ENCODE measurements at regions not wholly inside any gene's neighbourhood (a gene's known extent, or its start where the extent isn't known, plus 50 kb on each side); places are given as distances from the start of the nearest gene placed in this dataset.

DNA sequence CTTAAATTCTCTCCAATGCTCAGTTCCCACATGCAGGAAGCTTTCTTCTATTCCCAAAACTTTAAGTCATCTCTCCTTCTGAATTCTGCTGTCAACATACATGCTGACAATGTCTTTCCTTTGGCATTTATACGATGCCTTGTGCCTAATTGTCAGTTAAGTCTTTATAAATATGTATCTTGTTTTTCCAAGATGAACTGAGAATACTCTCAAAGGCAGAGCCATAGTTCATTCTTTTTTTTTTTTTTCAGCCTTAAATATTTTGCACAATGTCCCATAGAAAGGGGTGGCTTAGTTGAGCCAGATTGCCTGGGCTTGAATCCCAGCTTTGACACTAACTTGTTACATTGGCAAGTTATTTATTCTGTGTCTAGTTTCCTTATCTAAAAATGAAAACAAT is 210.6 kb downstream of the QDPR start:
- intact Hi-C loops (cut with micrococcal nuclease): no loop called here

DNA sequence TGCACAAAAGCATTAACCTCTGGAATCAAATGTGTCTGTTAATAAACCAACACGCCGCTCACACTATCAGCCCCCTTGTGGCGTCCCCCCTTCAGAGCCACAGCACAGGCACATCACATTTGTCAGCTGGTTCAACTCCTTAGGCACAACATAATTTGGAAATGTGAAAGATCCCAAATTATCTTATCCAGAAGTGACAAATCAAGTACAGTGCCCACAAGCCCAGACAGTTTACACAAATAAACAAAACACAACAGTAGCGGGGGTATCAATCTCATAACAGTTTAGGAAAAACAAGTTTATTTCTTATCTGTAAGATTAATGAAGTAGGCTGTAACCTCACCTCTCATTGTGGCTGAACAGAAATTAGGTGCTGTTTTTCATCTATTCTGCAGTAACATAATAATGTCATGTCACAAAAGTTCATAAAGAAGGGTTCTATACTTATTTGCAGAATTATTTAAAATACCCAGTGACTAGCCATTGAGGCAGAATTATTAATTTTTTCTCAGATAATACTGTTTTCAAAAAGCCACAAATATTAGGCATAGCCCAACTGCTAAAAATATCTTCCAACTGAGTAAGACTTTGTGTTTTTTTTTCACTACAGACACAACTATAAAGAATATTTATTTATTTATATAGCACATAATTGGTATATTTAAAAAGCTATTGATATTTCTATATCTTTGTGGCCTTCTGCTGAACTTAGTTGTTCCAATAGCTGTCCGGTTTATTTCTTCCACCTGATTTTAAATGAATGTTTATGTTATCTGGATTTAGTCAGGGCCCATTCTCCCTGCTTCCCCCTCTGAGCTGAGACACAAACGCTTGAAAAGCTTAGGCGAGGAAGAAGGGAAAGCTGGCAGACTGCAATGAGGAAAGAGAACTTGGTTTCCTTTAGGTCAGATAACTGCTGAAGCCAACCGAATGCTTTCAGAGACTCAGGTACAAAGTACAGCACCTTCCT is 214.7 kb downstream of the QDPR start:
- intact Hi-C loops (cut with micrococcal nuclease): no loop called here

DNA sequence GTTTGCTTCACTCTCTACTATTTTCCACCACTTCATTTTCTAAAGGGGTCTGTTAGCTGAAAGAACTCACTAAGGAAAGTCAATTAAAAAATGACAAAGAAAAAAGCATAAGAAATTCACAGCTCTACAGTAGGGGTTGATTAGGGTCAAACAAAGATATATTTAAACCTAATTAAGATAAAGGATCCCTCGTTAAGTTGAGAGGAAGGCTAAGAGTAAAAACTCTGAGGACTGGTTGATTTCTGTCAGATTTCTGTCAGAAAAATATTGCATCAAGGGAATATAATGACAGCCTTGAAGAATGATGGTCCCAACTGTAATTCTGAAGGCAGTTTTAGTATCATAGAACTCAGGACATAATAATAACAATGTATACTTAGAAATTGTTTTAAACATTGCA is 218.0 kb downstream of the QDPR start:
- intact Hi-C loops (cut with micrococcal nuclease): no loop called here

DNA sequence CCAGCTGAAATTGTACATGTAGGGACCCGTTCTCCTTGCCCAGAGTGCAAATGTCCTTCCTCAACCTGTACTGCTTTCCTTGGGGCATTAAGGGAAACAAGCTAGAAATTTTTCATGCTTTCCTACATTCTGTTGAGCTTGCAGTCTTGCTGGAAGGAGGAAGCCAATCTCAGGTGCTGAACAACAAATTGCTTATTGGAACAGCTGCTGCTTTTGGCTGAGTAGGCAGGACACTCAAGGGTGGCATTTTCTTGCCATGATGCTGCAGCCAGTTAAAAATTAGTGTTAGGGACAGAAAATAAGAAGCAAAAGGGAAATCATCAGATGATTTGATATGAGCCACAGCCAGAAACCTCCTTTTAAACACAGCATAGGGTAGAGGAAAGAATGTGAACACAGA is 223.7 kb downstream of the QDPR start:
- intact Hi-C loops (cut with micrococcal nuclease): no loop called here

DNA sequence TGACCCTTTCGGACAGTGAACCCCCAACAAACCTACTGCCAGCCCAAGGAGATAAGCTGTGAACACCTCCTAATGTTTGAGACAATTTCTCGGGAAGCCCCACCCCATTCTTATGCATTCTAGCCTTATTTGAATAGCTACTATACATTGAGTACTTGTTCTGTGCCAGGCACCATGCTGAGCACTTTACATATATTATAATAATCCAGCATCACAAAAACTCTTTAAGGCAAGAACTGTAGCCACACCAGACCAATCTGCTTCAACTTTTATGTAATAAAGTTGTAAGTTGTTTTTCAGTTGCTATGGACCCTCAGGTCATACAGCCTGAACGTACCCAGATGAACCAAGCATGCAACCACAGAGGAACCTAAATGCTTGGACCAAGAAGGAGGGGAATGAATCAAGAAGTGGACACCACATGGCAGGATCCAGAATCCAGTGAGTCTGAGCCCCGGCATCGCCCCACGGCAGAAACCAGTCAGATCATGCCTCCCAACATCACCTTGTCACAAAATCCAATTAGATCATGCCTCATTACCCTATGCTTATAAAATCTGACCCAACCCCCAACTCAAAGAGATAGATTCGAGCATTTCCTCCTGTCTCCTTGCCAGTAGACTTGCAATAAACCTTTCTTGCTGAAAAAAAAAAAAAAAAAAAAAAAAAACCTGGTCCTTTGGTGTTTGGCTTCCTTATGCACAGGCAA is 225.0 kb downstream of the QDPR start:
- intact Hi-C loops (cut with micrococcal nuclease): no loop called here

DNA sequence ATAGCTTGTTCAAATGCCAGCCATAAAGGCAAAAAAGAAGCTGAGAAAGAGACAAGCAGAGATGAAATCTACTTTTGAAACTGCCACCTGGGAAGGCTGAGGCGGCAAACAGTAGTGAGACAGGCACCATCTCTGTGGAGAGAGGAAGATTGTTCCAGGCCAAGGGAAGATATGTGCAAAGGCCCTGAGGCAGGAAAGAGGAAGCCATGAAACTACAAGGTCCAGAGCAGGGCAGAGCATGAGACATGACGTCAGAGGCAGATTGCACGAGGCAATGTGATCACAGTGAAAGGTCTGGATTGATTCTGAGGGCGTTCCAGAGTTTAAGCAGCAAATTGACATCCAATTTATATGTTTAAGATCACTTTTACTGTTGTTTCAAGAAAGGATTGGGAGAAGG is 226.1 kb downstream of the QDPR start:
- intact Hi-C loops (cut with micrococcal nuclease): no loop called here

DNA sequence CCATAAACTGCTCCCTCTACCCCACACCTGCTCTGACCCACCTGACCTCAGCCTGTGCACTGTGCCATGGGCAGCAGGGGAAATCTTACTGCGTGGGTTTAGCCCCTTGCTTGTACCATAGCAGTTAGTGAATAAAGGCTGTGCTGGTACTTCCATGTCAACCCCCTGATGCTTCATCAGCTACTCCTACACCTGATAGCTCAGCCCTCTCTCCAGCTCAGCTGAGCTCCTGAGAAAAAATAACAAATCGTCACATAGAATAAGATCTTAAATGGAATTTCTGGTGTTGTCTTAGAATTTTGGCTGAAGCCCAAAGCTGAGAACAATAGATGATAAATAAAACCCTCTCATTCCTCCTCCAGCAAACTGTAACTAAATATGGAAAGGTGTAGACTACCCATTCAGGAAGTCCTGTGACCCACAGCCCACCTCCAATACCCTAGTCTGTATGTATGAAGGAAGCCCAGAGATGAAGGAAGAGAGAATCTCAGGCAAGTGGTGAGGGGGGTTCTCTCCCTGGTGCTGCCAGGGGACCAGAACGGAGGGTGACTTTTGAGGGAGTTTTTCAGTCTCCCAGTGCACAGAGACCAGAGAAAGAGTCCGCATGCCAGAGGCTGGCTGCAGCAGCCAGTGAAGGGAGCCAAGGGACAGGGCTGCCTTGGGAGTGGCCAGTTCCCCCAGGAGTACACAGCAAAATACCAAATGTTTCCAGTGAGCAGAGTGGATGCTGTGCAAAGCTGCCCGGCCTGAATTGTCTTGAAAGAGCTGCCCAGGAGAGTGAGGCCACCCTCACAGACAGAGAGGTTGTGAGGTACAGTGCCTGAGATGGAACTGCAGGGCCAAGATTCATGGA is 227.3 kb downstream of the QDPR start:
- intact Hi-C loops (cut with micrococcal nuclease): no loop called here

DNA sequence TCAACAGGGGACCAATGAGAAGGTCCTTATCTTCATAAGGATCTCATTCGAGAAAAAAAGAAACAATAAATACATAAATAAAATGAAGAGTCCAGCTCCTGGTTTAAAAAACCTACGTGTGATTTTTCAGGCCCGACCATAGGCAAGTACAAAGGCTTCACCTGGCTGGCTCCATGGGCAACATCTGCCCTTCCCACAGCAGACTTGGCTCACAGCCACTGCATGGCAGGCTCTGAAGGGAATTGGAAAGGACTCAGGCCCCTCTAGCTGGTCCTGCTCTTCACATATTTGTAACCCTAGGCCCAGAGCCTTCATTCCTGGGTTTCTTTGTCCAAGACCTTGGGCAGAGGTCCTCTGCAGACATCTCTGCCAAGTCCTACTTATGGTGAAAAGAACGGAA is 228.1 kb downstream of the QDPR start:
- intact Hi-C loops (cut with micrococcal nuclease): no loop called here

DNA sequence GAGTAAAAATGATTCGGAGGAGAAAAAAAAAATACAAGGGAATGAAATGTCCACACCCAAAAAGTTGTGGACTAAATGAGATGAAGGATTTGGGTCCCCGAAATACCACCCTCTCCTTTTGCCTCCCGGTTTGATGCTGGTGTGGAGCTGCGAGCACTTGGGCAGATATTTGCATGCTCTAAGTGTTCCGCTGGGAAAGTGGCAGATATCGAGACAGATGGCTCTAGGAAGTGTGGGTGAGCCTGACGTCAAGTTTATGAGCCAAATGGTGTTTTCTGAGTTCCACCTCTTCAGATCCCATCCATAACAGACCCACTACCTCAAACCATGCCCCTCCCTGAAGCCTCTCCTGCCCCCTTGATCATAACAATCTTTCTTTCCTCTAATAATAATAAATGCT is 228.6 kb downstream of the QDPR start:
- intact Hi-C loops (cut with micrococcal nuclease): no loop called here

DNA sequence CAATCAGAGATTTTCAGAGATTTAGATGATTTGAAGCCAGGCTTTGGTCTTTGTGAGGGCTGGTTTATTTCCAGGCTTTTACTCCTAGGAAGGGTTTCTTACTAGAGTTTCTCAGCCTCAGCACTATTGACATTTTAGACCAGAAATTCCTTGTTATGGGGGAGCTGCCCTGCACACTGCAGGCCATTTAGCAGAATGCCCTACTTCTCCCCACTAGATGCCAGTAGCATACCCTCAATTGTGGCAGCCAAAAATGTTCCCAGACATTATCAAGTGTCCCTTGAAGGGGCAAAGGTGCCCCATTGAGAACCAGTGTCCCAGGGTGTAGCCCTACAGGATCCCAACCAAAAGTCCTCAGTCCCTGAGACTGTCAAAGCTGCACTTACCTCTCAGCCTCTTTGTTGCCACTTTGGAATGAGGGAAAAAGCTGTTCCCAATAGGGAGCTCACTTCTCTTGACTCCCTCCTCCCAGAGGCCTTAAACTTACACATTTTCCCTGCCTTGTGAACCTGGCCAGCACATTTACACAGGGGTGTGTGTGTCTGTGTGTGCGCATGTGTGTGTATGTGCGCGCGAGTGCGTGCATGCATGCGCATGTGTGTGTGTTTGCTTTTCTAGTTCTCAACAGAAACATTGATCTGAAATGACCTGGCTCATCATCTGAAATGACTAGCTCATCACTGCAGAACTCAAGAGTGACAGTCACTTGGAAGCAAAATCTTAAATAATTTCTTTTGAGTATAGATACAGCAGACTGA is 231.4 kb downstream of the QDPR start:
- intact Hi-C loops (cut with micrococcal nuclease): no loop called here

DNA sequence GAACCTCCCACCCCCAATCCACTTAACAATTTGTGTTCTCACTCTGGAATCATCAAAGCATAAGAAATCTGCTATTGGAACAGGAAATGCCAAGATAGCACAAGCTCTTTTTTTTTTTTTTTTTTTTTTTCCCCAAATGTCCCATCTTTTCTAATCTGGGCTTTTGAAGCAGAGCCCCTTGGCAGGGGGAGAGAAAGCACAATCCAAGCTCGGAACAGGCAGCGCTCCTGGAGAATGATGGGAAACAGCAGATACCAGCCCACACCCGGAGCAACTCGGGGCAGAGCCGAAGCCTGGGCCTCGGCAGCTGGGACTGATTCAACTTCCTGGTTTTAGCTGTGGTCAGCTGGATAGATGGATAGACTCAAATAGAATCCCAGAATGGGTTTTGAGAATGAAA is 235.1 kb downstream of the QDPR start:
- intact Hi-C loops (cut with micrococcal nuclease): no loop called here

DNA sequence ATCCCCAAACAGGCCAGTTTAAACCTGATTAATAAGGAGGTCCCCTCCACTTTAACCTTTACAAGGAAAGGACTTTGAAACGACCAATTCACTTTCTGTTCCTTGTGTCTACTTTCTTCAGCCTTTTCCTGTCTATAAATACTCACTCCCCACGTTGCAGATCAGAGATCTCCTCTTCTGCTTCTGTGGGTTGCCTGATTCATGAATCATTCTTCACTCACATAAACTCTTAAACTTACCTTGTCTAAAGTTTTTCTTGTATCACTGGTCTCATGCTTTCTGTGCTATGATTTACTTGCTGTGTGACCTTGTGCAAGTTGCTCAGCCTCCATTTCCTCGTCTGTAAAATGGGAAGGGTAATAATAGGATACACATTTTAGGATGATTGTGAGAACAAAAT is 236.1 kb downstream of the QDPR start:
- intact Hi-C loops (cut with micrococcal nuclease): no loop called here

DNA sequence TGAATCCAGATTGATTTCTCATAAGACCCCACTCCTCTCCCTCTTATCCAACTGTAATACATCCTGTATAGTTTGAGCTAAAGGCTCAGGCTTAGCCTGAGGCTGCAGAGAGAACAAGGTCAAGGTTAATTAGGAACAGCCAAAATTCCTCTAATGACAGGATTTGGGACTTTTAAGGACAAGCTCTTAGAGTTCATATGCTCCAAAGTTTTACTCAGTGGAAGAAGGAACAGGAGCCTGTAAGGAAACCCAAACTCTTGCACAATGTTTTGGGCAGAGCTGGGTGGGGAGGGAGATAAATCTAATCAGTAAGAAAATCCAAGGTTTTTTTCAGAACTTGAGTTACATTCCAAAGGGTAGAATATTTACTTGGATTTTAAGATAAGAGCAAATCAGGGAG is 238.8 kb downstream of the QDPR start:
- intact Hi-C loops (cut with micrococcal nuclease): no loop called here

DNA sequence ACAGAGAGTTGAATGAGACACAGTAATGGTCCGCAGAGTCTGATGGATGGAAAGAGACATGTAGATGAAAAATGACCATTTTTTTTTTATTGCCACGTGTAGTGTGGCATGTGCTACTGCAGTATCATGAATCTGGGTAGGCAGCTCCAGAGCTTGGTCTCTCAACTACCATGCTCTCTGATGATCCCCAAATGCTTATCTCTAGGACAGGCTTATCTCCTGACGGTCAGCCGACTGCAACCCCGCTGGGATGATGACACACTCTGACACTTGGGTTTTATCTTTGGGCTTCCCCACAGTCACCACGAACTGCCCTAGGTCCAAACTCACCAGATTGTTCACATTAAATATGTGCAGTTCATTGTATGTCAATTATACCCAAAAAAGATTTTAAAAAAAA is 239.7 kb downstream of the QDPR start:
- intact Hi-C loops (cut with micrococcal nuclease): no loop called here

DNA sequence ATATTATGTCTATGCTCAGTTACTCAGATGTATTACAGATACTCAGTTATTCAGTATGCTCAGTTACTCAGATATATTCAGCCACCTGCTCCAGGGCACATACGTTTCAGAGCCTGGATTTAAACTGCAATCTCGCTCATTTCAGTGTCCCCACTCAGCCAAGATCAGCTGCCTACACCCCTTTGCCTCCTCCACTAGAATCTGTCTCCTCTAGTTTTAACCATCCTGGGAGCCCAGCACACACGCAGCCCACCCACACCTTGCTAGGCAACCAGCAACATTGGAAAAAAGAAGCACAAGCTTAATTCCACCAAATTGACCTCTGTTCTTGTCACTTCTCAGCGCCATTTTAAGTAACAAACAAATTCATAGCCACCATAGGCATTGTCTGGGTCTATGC is 246.2 kb downstream of the QDPR start:
- intact Hi-C loops (cut with micrococcal nuclease): no loop called here

DNA sequence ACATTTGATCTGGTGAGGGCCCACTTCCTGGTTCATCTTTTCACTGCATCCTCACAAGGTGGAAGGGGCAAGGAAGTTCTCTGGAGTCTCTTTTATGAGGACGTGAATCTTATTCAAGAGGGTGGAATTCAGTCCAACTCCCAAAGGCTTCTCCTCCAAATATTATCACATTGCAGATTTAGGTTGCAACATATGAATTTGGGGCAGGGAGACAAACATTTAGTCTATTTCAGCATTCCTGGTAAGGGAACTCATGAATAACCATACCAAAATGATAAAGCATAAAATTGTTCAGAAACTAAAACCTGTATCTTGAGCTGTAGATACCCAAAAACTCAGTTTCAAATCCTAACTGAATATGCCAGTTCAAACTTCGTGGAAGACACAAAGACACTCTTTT is 246.8 kb downstream of the QDPR start:
- intact Hi-C loops (cut with micrococcal nuclease): no loop called here

DNA sequence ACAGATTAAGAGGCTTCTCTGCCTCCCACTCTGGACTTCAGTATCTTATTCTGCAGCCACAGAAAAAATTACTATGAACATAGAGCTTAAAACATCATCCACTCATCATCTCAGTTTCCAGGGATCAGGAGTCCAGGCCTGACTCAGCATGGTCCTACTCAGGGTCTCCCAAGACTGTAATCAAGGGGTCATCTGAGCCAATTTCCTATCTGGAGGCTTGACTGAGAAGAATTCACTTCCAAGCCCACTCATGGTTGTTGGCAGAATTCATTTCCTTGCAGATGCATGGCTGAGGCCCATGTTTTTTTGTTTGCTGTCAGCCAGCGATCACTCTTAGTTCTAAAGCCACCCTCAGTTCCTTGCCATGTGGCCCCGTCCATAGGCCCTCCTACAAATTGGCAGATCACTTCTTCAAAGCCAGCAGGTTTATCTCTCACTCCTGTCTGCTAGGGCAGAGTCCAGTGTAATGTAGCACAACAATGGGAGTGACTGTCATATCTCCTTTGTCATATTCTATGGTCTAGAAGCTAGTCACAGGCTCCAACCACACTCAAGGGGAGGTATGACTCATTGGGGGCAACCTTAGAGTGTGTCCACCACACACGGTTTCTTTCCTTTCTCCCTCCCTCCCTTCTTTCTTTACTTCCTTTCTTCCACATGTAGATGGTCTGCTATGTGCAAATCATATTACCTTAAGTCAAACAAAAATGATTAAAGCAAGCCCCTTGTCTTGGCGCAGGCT is 251.6 kb downstream of the QDPR start:
- intact Hi-C loops (cut with micrococcal nuclease): no loop called here

DNA sequence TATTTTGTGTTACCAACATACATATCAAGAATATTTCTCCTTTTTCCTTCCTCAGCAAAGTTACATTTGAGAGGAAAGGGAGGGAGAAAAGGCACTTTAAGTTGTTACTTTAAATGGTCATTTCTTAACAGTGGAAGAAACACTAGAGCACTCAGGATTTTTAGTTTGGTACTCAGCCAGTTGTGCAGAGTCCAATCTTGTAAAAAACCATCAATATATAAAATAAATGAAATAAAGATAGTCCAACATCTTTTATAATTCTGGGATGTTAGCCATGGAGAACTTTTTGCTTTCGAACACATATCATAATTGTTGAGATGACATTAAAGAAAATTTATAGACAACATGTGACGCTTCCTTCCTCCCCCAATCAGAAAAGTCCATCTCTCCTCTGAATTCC is 253.8 kb downstream of the QDPR start:
- intact Hi-C loops (cut with micrococcal nuclease): no loop called here

DNA sequence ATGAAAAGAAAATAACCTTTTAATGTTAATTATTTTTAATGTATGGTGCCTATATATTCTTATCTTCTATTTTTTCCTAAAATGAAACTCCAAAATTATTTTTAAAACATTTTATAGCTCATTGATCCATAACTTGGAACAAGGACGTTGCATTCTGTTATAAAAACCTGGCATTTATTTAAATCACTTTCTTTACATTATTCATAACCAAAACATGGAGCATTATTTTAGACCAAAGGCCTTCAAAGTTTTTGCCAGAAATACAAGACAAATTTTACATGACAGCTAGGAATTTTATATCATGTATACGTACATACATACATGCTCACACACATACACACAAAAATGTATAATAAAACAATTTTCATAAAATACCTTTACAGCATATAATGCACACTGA is 259.8 kb downstream of the QDPR start:
- intact Hi-C loops (cut with micrococcal nuclease): no loop called here

DNA sequence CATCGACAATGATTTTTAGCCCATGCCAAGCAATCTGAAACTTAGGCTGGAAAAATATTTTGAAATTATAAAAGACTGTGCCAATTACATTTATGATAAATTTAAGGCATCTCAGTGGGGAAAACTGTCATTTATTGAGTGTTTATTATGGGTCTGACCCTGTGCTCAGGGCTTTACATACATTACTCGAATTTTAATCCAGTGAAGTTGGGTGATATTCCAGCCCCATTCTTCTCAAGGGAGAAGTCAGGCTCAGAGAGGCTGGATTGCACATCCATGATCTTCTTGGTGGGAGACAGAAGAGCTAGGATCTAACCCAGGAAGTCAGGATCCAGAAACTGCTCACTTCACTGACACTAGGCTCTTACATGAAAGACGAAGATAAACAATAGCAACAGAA is 260.8 kb downstream of the QDPR start:
- intact Hi-C loops (cut with micrococcal nuclease): no loop called here
